ENCODE measurements at regions not wholly inside any gene's neighbourhood (a gene's known extent, or its start where the extent isn't known, plus 50 kb on each side); places are given as distances from the start of the nearest gene placed in this dataset.

DNA sequence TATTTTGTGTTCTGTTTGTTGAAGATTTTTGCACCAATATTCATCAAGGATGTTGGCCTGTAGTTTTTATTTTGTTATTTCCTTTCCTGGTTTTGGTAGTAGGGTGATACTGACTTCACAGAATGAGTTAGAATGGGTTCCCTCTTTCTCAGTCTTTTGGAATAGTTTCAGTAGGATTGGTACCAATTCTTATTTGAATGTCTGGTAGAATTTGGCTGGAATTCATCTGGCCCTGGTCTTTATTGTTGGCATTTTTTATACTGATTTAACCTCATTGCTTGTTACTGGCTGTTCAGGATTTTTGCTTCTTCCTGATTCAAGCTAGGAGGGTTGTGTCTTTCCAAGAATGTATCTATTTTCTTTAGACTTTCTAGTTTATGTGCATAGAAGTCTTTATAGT is 263.7 kb downstream of the SOX11 start:
- TF ChIP-seq, protein P1, sequence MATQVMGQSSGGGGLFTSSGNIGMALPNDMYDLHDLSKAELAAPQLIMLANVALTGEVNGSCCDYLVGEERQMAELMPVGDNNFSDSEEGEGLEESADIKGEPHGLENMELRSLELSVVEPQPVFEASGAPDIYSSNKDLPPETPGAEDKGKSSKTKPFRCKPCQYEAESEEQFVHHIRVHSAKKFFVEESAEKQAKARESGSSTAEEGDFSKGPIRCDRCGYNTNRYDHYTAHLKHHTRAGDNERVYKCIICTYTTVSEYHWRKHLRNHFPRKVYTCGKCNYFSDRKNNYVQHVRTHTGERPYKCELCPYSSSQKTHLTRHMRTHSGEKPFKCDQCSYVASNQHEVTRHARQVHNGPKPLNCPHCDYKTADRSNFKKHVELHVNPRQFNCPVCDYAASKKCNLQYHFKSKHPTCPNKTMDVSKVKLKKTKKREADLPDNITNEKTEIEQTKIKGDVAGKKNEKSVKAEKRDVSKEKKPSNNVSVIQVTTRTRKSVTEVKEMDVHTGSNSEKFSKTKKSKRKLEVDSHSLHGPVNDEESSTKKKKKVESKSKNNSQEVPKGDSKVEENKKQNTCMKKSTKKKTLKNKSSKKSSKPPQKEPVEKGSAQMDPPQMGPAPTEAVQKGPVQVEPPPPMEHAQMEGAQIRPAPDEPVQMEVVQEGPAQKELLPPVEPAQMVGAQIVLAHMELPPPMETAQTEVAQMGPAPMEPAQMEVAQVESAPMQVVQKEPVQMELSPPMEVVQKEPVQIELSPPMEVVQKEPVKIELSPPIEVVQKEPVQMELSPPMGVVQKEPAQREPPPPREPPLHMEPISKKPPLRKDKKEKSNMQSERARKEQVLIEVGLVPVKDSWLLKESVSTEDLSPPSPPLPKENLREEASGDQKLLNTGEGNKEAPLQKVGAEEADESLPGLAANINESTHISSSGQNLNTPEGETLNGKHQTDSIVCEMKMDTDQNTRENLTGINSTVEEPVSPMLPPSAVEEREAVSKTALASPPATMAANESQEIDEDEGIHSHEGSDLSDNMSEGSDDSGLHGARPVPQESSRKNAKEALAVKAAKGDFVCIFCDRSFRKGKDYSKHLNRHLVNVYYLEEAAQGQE (IDR thresholded peaks at IDR 0.05; ENCODE audit: insufficient read depth in 1 of 2, low read depth in 2 of 2, low read length in 2 of 2), result no peak
- TF ChIP-seq TAF1 (IDR thresholded peaks at IDR 0.05; ENCODE audit: borderline replicate concordance, insufficient read depth, low read length), result no peak

All from PFSK-1 (cell line).